NCI-H1436 treated with DMSO at 0.1 percent for 48 hours (cell line): ENCODE measurements at regions not wholly inside any gene's neighbourhood (a gene's known extent, or its start where the extent isn't known, plus 50 kb on each side); places are given as distances from the start of the nearest gene placed in this dataset.
"Not testable (repeated sequence)": the region's sequence is repeated elsewhere in the genome, so short reads cannot be mapped to it uniquely, and the experiment has no call there.

ENCODE experiments used
- DNase-seq: peaks from one replicate; lab custom pipeline; 2025; lab: John Stamatoyannopoulos, UW

- no peak for DNase-seq
Measured at GRCh38 chr2:219726916-219727315, 99.5 kb downstream of the SLC4A3 start.

GRCh38 chr2:219727771-219728429 lies 100.5 kb downstream of the SLC4A3 start:
- no peak for DNase-seq

GRCh38 chr2:219728991-219729487 lies 101.6 kb downstream of the SLC4A3 start:
- no peak for DNase-seq

- DNase-seq: no peak
Measured at GRCh38 chr2:219731173-219731572, 103.7 kb downstream of the SLC4A3 start.

- no peak for DNase-seq
Measured at GRCh38 chr2:219733106-219733505, 105.7 kb downstream of the SLC4A3 start.

GRCh38 chr2:219733746-219734145 lies 106.3 kb downstream of the SLC4A3 start:
- no peak for DNase-seq

GRCh38 chr2:219736209-219736608 lies 108.8 kb downstream of the SLC4A3 start:
- DNase-seq: no peak

GRCh38 chr2:219737270-219737691 lies 109.9 kb downstream of the SLC4A3 start:
- DNase-seq: no peak

- no peak for DNase-seq
Measured at GRCh38 chr2:219739066-219739465, 111.6 kb downstream of the SLC4A3 start.

- DNase-seq: no peak
Measured at GRCh38 chr2:219739866-219740440, 112.5 kb downstream of the SLC4A3 start.

- DNase-seq: no peak
Measured at GRCh38 chr2:219743548-219743947, 116.1 kb downstream of the SLC4A3 start.

- DNase-seq: no peak
Measured at GRCh38 chr2:219744066-219744465, 116.6 kb downstream of the SLC4A3 start.

- DNase-seq: no peak
Measured at GRCh38 chr2:219744600-219744999, 117.2 kb downstream of the SLC4A3 start.

GRCh38 chr2:219747637-219748036 lies 120.2 kb downstream of the SLC4A3 start:
- DNase-seq: no peak

- no peak for DNase-seq
Measured at GRCh38 chr2:219748671-219749570, 121.5 kb downstream of the SLC4A3 start.

- DNase-seq: not testable (repeated sequence)
Measured at GRCh38 chr2:219751121-219751520, 123.7 kb downstream of the SLC4A3 start.

- DNase-seq: no peak
Measured at GRCh38 chr2:219752726-219753125, 125.3 kb downstream of the SLC4A3 start.

GRCh38 chr2:219758907-219759680 lies 131.7 kb downstream of the SLC4A3 start:
- DNase-seq: no peak

GRCh38 chr2:219759801-219760200 lies 132.4 kb downstream of the SLC4A3 start:
- DNase-seq: no peak

- no peak for DNase-seq
Measured at GRCh38 chr2:219765231-219765911, 137.9 kb downstream of the SLC4A3 start.

- DNase-seq: no peak
Measured at GRCh38 chr2:219766658-219767057, 139.2 kb downstream of the SLC4A3 start.
